ENCODE measurements at regions not wholly inside any gene's neighbourhood (a gene's known extent, or its start where the extent isn't known, plus 50 kb on each side); places are given as distances from the start of the nearest gene placed in this dataset.

GRCh38 chr9:129370770-129371169 lies 192.7 kb upstream of the IER5L start:
- no peak for TF ChIP-seq POLR2A (IDR thresholded peaks at IDR 0.05)
- TF ChIP-seq CTCF (IDR thresholded peaks at IDR 0.05), result no peak
